ENCODE measurements at regions not wholly inside any gene's neighbourhood (a gene's known extent, or its start where the extent isn't known, plus 50 kb on each side); places are given as distances from the start of the nearest gene placed in this dataset.

DNA sequence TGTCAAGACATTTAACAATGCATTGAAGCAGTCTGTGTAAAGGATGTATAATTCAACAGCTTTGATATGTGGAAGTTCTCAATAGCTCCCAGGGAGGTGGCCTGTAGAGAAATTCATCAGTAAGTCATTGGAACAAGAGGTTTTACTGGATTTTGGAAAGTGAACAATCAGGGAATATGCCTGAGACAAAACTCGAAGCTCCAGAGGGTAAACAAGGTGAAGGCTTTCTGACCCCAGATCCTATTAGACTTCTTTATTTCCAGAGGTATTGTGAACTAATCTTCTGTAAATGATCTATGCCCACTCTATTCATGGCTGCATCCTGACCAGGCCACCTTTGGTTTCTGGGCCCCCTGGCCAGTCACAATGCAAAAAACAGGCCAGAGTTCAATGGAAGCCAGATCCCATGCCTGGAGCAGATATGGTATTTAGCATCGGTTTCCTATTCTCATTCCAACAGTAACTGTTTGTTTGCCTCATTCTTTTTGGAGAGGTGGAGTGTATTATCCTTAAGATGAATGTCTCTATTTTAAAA is 177.3 kb downstream of the SATB1 start:
- no peak overlapping the region for H3K4me3 Mint-ChIP-seq
- DNase-seq: no peak
- no peaks in the 10 kb centered on the region for H3K9me3 Mint-ChIP-seq
- intact Hi-C loops (cut with micrococcal nuclease): no loop called here
- no peak overlapping the region for H3K27ac Mint-ChIP-seq
- H3K36me3 Mint-ChIP-seq (ENCODE audit: low read depth): no peaks in the 10 kb centered on the region
- no peaks in the 10 kb centered on the region for H3K4me1 Mint-ChIP-seq (ENCODE audit: low read depth)
- CTCF ChIA-PET: no interaction called here
- H3K27me3 Mint-ChIP-seq (ENCODE audit: low read depth): no peaks in the 10 kb centered on the region

DNA sequence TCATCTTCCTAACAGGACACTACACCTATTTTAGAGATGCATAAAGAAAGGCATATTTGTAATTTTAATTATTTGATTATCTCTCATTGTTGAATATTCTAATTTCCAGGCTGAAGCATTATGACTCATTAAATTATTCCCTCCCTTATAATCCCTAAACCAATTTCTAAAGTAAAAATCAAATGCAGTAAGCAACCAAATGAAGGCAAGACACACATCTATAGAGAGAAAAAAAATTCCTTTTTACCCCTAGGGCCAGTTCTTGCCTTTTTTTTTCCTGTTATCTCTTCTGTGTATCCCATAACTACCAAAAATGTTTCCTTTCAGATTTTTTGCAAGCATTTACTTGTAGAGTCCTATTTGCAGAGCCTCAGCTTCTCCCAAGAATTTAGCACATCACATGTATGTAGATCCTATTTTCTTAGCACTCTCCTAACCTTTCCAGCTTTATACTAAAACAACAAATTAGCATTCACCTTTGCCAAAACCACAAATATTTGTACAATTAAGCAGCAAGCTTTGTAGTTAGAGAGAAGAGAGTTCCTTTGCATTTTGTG is 177.9 kb downstream of the SATB1 start:
- H3K27ac Mint-ChIP-seq: no peak overlapping the region
- no peak for DNase-seq
- CTCF ChIA-PET: no interaction called here
- H3K4me3 Mint-ChIP-seq: no peak overlapping the region
- no peaks in the 10 kb centered on the region for H3K4me1 Mint-ChIP-seq (ENCODE audit: low read depth)
- H3K36me3 Mint-ChIP-seq (ENCODE audit: low read depth): no peaks in the 10 kb centered on the region
- H3K9me3 Mint-ChIP-seq: no peaks in the 10 kb centered on the region
- no peaks in the 10 kb centered on the region for H3K27me3 Mint-ChIP-seq (ENCODE audit: low read depth)
- intact Hi-C loops (cut with micrococcal nuclease): no loop called here

DNA sequence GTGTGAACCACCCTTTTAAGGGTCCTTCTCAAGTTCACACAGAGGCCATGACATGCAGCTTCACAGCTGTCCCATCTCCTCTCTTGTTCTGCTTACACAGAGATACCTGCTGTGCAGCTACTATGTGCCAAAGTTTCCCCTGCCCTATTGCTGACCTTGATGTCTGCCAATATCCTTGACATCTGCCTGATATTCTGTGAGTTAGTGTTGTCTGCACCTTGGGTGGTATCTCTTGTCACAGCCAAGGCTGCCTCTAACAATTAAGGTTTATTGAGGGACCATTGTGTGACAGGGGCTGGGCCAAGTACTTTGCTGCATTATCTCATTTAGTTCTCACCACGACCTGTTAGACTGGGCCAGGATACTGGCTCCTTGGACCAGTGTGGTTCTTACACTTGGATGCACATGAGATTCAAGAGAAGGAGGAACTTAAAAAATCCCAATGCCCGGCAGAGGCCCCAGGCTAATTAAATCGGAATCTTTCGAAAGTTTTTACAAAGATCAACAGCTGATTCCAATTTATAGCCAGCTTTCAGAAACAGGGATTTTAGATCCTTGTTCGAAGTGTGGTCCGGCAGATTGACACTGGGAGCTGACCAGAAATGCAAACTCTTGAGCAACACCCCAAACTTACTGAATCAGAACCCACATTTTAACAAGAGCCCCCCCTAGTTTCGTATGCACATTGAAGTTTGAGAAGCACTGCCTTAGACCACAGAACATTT is 178.6 kb downstream of the SATB1 start:
- H3K27me3 Mint-ChIP-seq (ENCODE audit: low read depth): peaks cover 3% of the 10 kb centered on the region
- no peak for DNase-seq
- intact Hi-C loops (cut with micrococcal nuclease): no loop called here
- no peak overlapping the region for H3K27ac Mint-ChIP-seq
- no peak overlapping the region for H3K4me3 Mint-ChIP-seq
- CTCF ChIA-PET: no interaction called here
- no peaks in the 10 kb centered on the region for H3K36me3 Mint-ChIP-seq (ENCODE audit: low read depth)
- no peaks in the 10 kb centered on the region for H3K9me3 Mint-ChIP-seq
- H3K4me1 Mint-ChIP-seq (ENCODE audit: low read depth): no peaks in the 10 kb centered on the region

DNA sequence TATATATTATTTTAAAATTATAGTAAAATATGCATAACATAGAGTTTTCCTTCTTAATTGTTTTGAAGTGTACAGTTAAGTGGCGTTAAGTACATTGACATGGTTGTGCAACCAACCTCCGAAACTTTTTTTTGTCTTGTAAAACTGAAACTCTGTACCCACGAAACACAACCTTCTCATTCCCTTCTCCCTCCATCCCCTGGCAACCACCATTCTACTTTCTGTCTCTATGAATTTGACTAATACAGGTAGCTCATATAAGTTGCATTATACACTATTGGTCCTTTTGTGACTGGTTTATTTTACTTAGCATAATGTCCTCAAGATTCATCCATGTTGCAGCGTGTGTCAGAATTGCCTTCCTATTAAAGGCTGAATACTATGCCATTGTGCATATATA is 179.4 kb downstream of the SATB1 start:
- peaks cover 3% of the 10 kb centered on the region for H3K27me3 Mint-ChIP-seq (ENCODE audit: low read depth)
- no peaks in the 10 kb centered on the region for H3K4me1 Mint-ChIP-seq (ENCODE audit: low read depth)
- H3K9me3 Mint-ChIP-seq: no peaks in the 10 kb centered on the region
- DNase-seq: no peak
- intact Hi-C loops (cut with micrococcal nuclease): no loop called here
- no peaks in the 10 kb centered on the region for H3K36me3 Mint-ChIP-seq (ENCODE audit: low read depth)
- CTCF ChIA-PET: no interaction called here
- H3K27ac Mint-ChIP-seq: no peak overlapping the region
- H3K4me3 Mint-ChIP-seq: no peak overlapping the region

DNA sequence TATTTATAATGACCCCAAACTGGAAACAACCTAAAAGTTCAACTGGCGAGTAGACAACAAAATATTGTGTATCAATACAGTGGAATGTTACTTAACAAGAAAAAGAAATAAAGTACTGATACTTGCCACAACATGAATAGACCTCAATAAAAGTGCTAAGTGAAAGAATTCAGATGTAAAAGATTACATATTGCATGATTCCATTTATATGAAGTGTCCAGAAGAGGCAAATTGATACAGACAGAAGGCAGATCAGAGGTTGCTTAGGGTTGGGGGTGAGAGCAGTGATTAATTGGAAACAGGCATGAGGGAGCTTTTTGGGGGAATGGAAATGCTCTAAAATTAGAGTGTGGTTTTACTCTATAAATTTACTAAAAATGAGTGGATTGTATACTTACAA is 183.3 kb downstream of the SATB1 start:
- no peaks in the 10 kb centered on the region for H3K9me3 Mint-ChIP-seq
- CTCF ChIA-PET: no interaction called here
- intact Hi-C loops (cut with micrococcal nuclease): no loop called here
- no peak overlapping the region for H3K27ac Mint-ChIP-seq
- no peaks in the 10 kb centered on the region for H3K36me3 Mint-ChIP-seq (ENCODE audit: low read depth)
- H3K27me3 Mint-ChIP-seq (ENCODE audit: low read depth): peaks cover 3% of the 10 kb centered on the region
- DNase-seq: no peak
- H3K4me1 Mint-ChIP-seq (ENCODE audit: low read depth): no peaks in the 10 kb centered on the region
- H3K4me3 Mint-ChIP-seq: no peak overlapping the region

DNA sequence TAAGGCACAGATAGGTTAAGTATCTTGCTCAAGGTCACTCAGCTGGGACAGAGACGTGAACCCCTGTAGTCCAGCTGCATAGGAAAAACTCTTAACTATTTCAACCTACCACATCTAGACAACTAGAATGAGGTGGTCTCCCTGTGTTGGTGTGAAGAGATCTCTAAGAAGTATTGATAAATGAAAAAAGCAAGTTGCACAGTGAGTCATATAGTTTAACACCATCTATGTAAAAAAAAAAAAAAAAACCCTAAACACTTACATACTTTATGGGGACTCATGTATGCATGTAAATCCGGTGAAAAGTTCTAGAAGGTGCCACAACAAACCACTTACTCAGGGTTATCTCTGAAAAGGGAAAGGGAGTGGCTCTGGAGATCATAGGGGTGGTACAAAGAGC is 185.5 kb downstream of the SATB1 start:
- no peak overlapping the region for H3K27ac Mint-ChIP-seq
- H3K27me3 Mint-ChIP-seq (ENCODE audit: low read depth): peaks cover 3% of the 10 kb centered on the region
- no peaks in the 10 kb centered on the region for H3K9me3 Mint-ChIP-seq
- H3K4me1 Mint-ChIP-seq (ENCODE audit: low read depth): no peaks in the 10 kb centered on the region
- H3K36me3 Mint-ChIP-seq (ENCODE audit: low read depth): no peaks in the 10 kb centered on the region
- no peak for DNase-seq
- H3K4me3 Mint-ChIP-seq: no peak overlapping the region
- CTCF ChIA-PET: no interaction called here
- intact Hi-C loops (cut with micrococcal nuclease): loop anchor here (5.0 to 10.0 kb wide), 2 partner anchors 148 to 515 kb away; no protein-coding TSS in a partner anchor

DNA sequence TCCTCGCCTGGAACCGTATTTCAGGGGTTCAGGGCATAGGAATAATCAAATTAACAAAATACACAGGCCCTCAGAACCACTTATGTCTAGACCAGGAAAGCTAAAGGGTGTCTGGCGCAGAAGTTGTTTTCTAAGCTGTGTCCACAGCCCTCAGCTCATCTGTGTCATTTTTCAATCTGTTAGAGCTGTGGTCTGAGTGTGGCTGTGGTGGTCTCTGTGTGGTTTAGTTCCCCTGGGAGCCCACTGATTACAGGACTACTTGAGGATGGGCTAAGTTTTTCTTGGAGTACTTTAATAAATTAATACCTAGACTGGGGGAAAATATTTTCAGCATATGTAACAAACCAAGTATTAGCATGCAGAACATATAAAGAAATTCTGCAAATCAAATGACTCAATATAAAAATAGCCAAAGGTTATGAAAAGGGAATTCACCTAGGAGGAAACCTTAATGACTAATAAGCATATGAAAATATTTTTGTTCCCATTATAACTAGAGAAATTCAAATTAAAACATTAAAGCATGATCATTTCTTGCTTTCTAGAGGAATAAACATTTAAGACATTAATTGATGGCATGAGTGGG is 186.3 kb downstream of the SATB1 start:
- H3K36me3 Mint-ChIP-seq (ENCODE audit: low read depth): no peaks in the 10 kb centered on the region
- CTCF ChIA-PET: no interaction called here
- no peaks in the 10 kb centered on the region for H3K9me3 Mint-ChIP-seq
- no peak overlapping the region for H3K4me3 Mint-ChIP-seq
- no peak overlapping the region for H3K27ac Mint-ChIP-seq
- intact Hi-C loops (cut with micrococcal nuclease): loop anchor here (5.0 to 10.0 kb wide), 2 partner anchors 148 to 516 kb away; no protein-coding TSS in a partner anchor
- no peaks in the 10 kb centered on the region for H3K4me1 Mint-ChIP-seq (ENCODE audit: low read depth)
- peaks cover 5% of the 10 kb centered on the region for H3K27me3 Mint-ChIP-seq (ENCODE audit: low read depth)
- DNase-seq: no peak

DNA sequence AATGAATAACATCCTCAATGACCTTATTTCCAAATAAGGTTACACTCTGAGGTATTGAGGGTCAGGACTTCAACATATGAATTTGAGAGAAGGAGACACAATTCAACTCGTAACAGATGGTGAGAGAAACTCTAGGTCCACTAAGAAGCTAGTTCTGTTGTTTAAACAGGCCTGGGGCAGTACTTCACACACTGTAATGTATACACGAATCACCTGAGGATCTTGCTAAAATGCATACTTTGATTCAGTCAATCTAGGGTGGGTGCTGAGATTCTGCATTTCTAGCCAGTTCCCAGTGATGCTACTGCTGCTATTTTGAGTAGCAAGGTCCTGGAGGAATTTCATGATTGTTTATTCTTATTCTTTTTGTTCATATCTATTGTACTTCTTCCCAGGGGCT is 186.8 kb downstream of the SATB1 start:
- CTCF ChIA-PET: no interaction called here
- no peak overlapping the region for H3K4me3 Mint-ChIP-seq
- intact Hi-C loops (cut with micrococcal nuclease): loop anchor here (5.0 to 10.0 kb wide), 2 partner anchors 149 to 516 kb away; no protein-coding TSS in a partner anchor
- H3K36me3 Mint-ChIP-seq (ENCODE audit: low read depth): no peaks in the 10 kb centered on the region
- no peaks in the 10 kb centered on the region for H3K9me3 Mint-ChIP-seq
- peaks cover 8% of the 10 kb centered on the region for H3K27me3 Mint-ChIP-seq (ENCODE audit: low read depth)
- no peak for DNase-seq
- H3K4me1 Mint-ChIP-seq (ENCODE audit: low read depth): no peaks in the 10 kb centered on the region
- H3K27ac Mint-ChIP-seq: no peak overlapping the region

DNA sequence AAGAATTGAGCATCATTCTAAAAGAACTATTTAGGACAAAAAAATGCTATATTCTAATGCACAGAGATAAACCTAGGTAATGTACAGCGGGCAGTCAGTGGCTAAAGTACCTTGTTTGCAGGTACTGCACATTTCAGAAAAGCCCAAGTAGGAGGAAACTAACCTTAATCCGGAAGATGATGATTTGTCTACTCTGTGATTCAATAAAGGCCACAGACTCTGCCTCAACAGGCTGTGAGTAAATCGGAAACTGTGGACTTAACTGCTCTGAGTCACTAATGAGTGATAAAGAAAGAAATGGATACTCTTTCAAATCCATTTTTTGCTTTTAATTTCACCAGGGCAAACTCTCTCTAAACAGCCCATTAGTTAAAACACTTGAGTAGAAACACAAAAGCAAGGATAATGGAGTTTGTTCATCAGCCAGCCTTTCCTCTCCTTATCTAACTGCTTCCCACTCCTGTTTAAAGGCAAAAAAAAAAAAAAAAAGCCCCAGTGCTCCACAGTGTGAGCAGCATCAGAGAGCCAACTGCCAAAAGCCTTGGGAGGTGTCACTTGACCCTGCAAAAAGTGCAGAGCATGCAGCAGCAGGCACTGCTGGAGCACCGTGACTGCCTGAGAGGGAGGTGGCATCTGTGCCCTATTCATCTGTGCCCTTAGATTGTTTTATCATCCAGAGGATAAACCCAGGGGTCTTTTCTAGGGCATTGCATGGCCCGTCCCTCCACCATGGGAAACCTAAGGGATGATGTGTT is 187.7 kb downstream of the SATB1 start:
- H3K9me3 Mint-ChIP-seq: no peaks in the 10 kb centered on the region
- CTCF ChIA-PET: no interaction called here
- no peak overlapping the region for H3K4me3 Mint-ChIP-seq
- H3K27ac Mint-ChIP-seq: no peak overlapping the region
- H3K27me3 Mint-ChIP-seq (ENCODE audit: low read depth): peaks cover 12% of the 10 kb centered on the region
- intact Hi-C loops (cut with micrococcal nuclease): loop anchor here (5.0 to 10.0 kb wide), 2 partner anchors 150 to 517 kb away; no protein-coding TSS in a partner anchor
- no peaks in the 10 kb centered on the region for H3K4me1 Mint-ChIP-seq (ENCODE audit: low read depth)
- no peaks in the 10 kb centered on the region for H3K36me3 Mint-ChIP-seq (ENCODE audit: low read depth)
- DNase-seq: peak; percentile 15

DNA sequence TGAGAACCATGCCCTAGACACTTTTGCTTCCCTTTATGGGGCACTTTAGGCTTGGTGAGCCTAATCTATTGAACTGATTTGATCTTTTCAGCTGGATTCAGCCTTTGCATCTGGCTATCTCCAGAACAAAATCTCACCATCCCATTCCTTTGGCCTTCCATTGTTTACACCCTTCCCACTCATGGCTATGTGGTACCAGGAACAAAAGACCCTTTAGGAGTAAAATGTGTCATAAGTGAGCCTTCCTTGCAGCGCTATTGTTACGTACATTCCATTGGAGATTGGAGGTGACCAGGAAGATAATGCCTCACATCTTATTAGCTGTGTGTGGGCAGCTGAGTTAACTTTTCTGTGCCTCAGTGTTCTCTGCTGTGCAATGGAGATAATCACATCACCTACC is 188.4 kb downstream of the SATB1 start:
- Mint-ChIP-seq H3K4me3 (no peak overlapping the region), H3K9me3 (no peaks in the 10 kb centered on the region), H3K36me3 (ENCODE audit: low read depth) (no peaks in the 10 kb centered on the region), H3K27me3 (ENCODE audit: low read depth) (peaks cover 10% of the 10 kb centered on the region), H3K4me1 (ENCODE audit: low read depth) (no peaks in the 10 kb centered on the region), H3K27ac (no peak overlapping the region)
- CTCF ChIA-PET: interaction anchor here (1.4 kb wide), 1 partner anchor 26 kb away, joined by 3 read pairs; no protein-coding TSS in a partner anchor
- intact Hi-C loops (cut with micrococcal nuclease): loop anchor here (5.0 to 10.0 kb wide), 2 partner anchors 151 to 518 kb away; no protein-coding TSS in a partner anchor
- DNase-seq: no peak

DNA sequence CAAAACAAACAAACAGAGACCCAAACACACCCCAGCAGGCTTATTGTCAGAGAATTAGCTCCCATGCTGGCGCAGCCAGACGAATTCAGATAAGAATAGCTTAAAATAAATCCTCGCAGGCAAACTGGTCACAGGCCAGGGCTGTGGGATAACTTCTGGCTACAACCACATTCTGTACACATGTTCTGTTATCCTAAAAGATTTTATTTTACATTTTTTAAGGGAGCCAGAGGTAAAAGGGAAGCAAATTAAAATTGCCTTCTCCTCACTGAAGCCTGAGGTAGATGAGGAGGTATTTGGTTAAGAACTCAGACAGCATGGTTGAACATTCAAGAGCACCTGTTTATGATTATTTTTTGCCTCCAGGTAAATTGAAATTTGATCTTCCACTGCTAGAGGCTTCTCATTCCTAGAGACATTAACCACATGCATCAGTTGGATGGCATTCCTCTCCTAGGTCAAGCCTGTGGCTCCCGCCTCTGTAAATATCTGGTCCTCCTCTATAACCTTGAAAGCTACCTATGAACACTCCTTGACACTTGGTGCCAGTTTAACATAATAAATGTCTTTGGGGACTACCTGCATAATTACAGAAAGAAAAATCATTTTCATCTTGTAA is 190.3 kb downstream of the SATB1 start:
- no peak overlapping the region for H3K27ac Mint-ChIP-seq
- intact Hi-C loops (cut with micrococcal nuclease): loop anchor here (5.0 to 10.0 kb wide), 2 partner anchors 152 to 520 kb away; no protein-coding TSS in a partner anchor
- CTCF ChIA-PET: interaction anchor here (0.6 kb wide), 1 partner anchor 60 kb away, joined by 3 read pairs; no protein-coding TSS in a partner anchor
- no peaks in the 10 kb centered on the region for H3K9me3 Mint-ChIP-seq
- DNase-seq: no peak
- H3K36me3 Mint-ChIP-seq (ENCODE audit: low read depth): no peaks in the 10 kb centered on the region
- no peaks in the 10 kb centered on the region for H3K4me1 Mint-ChIP-seq (ENCODE audit: low read depth)
- peaks cover 13% of the 10 kb centered on the region for H3K27me3 Mint-ChIP-seq (ENCODE audit: low read depth)
- no peak overlapping the region for H3K4me3 Mint-ChIP-seq

All from activated naive CD4-positive, alpha-beta T cell treated with anti-CD3 and anti-CD28 coated beads for 36 hours (primary cell).